ENCODE measurements at regions not wholly inside any gene's neighbourhood (a gene's known extent, or its start where the extent isn't known, plus 50 kb on each side); places are given as distances from the start of the nearest gene placed in this dataset.

DNA sequence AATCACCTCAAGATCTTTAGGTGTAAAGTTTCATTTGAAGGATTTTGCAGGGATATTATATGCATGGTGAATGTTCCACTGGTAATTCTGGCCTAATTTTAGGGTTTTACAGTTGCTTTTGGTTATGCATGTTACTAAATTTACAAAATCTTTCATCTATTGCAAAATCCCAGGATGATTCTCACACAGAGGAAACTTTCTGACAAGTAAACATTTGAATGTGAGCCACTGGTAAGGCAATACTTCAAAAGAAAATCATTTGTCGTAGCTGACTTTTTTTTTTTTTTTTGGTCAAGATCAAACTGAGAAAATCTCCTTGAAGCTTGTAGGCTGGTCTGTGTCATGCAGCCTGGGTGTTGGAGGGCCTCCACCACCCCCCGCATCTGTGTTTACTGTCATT is 141.9 kb upstream of the EXOC2 start:
- TF ChIP-seq, protein P1, sequence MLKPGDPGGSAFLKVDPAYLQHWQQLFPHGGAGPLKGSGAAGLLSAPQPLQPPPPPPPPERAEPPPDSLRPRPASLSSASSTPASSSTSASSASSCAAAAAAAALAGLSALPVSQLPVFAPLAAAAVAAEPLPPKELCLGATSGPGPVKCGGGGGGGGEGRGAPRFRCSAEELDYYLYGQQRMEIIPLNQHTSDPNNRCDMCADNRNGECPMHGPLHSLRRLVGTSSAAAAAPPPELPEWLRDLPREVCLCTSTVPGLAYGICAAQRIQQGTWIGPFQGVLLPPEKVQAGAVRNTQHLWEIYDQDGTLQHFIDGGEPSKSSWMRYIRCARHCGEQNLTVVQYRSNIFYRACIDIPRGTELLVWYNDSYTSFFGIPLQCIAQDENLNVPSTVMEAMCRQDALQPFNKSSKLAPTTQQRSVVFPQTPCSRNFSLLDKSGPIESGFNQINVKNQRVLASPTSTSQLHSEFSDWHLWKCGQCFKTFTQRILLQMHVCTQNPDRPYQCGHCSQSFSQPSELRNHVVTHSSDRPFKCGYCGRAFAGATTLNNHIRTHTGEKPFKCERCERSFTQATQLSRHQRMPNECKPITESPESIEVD (tag by site-specific recombination; IDR thresholded peaks at IDR 0.05) = no peak
- TF ChIP-seq SP2 (tag by site-specific recombination; IDR thresholded peaks at IDR 0.05) (no peak), OSR2 (tag by site-specific recombination; IDR thresholded peaks at IDR 0.05) (no peak), PRDM1 (tag by site-specific recombination; IDR thresholded peaks at IDR 0.05) (no peak), ZNF830 (tag by site-specific recombination; IDR thresholded peaks at IDR 0.05; ENCODE audit: low read depth) (no peak), HOXD13 (CRISPR knock-in tag; IDR thresholded peaks at IDR 0.05; ENCODE audit: borderline replicate concordance) (no peak), ZBTB8A (tag by site-specific recombination; IDR thresholded peaks at IDR 0.05) (no peak), YY1 (tag by site-specific recombination; IDR thresholded peaks at IDR 0.05) (no peak), ZNF121 (tag by site-specific recombination; IDR thresholded peaks at IDR 0.05) (no peak)
- TF ChIP-seq, protein P2, sequence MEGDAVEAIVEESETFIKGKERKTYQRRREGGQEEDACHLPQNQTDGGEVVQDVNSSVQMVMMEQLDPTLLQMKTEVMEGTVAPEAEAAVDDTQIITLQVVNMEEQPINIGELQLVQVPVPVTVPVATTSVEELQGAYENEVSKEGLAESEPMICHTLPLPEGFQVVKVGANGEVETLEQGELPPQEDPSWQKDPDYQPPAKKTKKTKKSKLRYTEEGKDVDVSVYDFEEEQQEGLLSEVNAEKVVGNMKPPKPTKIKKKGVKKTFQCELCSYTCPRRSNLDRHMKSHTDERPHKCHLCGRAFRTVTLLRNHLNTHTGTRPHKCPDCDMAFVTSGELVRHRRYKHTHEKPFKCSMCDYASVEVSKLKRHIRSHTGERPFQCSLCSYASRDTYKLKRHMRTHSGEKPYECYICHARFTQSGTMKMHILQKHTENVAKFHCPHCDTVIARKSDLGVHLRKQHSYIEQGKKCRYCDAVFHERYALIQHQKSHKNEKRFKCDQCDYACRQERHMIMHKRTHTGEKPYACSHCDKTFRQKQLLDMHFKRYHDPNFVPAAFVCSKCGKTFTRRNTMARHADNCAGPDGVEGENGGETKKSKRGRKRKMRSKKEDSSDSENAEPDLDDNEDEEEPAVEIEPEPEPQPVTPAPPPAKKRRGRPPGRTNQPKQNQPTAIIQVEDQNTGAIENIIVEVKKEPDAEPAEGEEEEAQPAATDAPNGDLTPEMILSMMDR (tag by site-specific recombination; IDR thresholded peaks at IDR 0.05) = no peak
- TF ChIP-seq, protein P3, sequence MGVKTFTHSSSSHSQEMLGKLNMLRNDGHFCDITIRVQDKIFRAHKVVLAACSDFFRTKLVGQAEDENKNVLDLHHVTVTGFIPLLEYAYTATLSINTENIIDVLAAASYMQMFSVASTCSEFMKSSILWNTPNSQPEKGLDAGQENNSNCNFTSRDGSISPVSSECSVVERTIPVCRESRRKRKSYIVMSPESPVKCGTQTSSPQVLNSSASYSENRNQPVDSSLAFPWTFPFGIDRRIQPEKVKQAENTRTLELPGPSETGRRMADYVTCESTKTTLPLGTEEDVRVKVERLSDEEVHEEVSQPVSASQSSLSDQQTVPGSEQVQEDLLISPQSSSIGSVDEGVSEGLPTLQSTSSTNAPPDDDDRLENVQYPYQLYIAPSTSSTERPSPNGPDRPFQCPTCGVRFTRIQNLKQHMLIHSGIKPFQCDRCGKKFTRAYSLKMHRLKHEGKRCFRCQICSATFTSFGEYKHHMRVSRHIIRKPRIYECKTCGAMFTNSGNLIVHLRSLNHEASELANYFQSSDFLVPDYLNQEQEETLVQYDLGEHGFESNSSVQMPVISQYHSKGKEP (tag by site-specific recombination; IDR thresholded peaks at IDR 0.05) = no peak
